ENCODE measurements at regions not wholly inside any gene's neighbourhood (a gene's known extent, or its start where the extent isn't known, plus 50 kb on each side); places are given as distances from the start of the nearest gene placed in this dataset.
"Not testable (repeated sequence)": the region's sequence is repeated elsewhere in the genome, so short reads cannot be mapped to it uniquely, and the experiment has no call there.

GRCh38 chr2:48233005-48233404 is 81.5 kb upstream of the FOXN2 start:
- Mint-ChIP-seq H3K36me3 (ENCODE audit: unreplicated experiment) (no peaks in the 10 kb centered on the region), H3K27me3 (ENCODE audit: unreplicated experiment) (no peaks in the 10 kb centered on the region), H3K4me1 (ENCODE audit: unreplicated experiment) (no peaks in the 10 kb centered on the region), H3K27ac (ENCODE audit: unreplicated experiment) (no peak overlapping the region), H3K4me3 (ENCODE audit: unreplicated experiment) (no peak overlapping the region), H3K9me3 (ENCODE audit: unreplicated experiment) (no peaks in the 10 kb centered on the region)
- no peak for TF ChIP-seq CTCF (IDR thresholded peaks at IDR 0.05)
- no peak for DNase-seq (ENCODE audit: extremely low spot score, unreplicated experiment)

GRCh38 chr2:48233824-48234223 is 80.7 kb upstream of the FOXN2 start:
- not testable (repeated sequence) for H3K36me3 Mint-ChIP-seq (ENCODE audit: unreplicated experiment); H3K27me3 Mint-ChIP-seq (ENCODE audit: unreplicated experiment); H3K9me3 Mint-ChIP-seq (ENCODE audit: unreplicated experiment); H3K4me1 Mint-ChIP-seq (ENCODE audit: unreplicated experiment); H3K4me3 Mint-ChIP-seq (ENCODE audit: unreplicated experiment); DNase-seq (ENCODE audit: extremely low spot score, unreplicated experiment); H3K27ac Mint-ChIP-seq (ENCODE audit: unreplicated experiment)

- H3K36me3 Mint-ChIP-seq (ENCODE audit: unreplicated experiment): no peaks in the 10 kb centered on the region
- no peaks in the 10 kb centered on the region for H3K4me1 Mint-ChIP-seq (ENCODE audit: unreplicated experiment)
- no peaks in the 10 kb centered on the region for H3K27me3 Mint-ChIP-seq (ENCODE audit: unreplicated experiment)
- no peak for TF ChIP-seq CTCF (IDR thresholded peaks at IDR 0.05)
- no peak for DNase-seq (ENCODE audit: extremely low spot score, unreplicated experiment)
- H3K9me3 Mint-ChIP-seq (ENCODE audit: unreplicated experiment): no peaks in the 10 kb centered on the region
- no peak overlapping the region for H3K4me3 Mint-ChIP-seq (ENCODE audit: unreplicated experiment)
- H3K27ac Mint-ChIP-seq (ENCODE audit: unreplicated experiment): no peak overlapping the region
Measured at GRCh38 chr2:48235076-48235475, 79.4 kb upstream of the FOXN2 start.

- no peaks in the 10 kb centered on the region for H3K4me1 Mint-ChIP-seq (ENCODE audit: unreplicated experiment)
- no peaks in the 10 kb centered on the region for H3K36me3 Mint-ChIP-seq (ENCODE audit: unreplicated experiment)
- no peak for TF ChIP-seq CTCF (IDR thresholded peaks at IDR 0.05)
- no peaks in the 10 kb centered on the region for H3K27me3 Mint-ChIP-seq (ENCODE audit: unreplicated experiment)
- no peak for DNase-seq (ENCODE audit: extremely low spot score, unreplicated experiment)
- H3K9me3 Mint-ChIP-seq (ENCODE audit: unreplicated experiment): no peaks in the 10 kb centered on the region
- H3K27ac Mint-ChIP-seq (ENCODE audit: unreplicated experiment): no peak overlapping the region
- no peak overlapping the region for H3K4me3 Mint-ChIP-seq (ENCODE audit: unreplicated experiment)
Measured at GRCh38 chr2:48238381-48238780, 76.1 kb upstream of the FOXN2 start.

- Mint-ChIP-seq H3K27ac (ENCODE audit: unreplicated experiment) (no peak overlapping the region), H3K36me3 (ENCODE audit: unreplicated experiment) (no peaks in the 10 kb centered on the region), H3K9me3 (ENCODE audit: unreplicated experiment) (no peaks in the 10 kb centered on the region), H3K27me3 (ENCODE audit: unreplicated experiment) (no peaks in the 10 kb centered on the region), H3K4me1 (ENCODE audit: unreplicated experiment) (no peaks in the 10 kb centered on the region), H3K4me3 (ENCODE audit: unreplicated experiment) (no peak overlapping the region)
- no peak for DNase-seq (ENCODE audit: extremely low spot score, unreplicated experiment)
- TF ChIP-seq CTCF (IDR thresholded peaks at IDR 0.05): no peak
Measured at GRCh38 chr2:48240912-48241311, 73.6 kb upstream of the FOXN2 start.

- Mint-ChIP-seq H3K9me3 (ENCODE audit: unreplicated experiment) (no peaks in the 10 kb centered on the region), H3K4me3 (ENCODE audit: unreplicated experiment) (no peak overlapping the region), H3K4me1 (ENCODE audit: unreplicated experiment) (peaks cover 21% of the 10 kb centered on the region), H3K27ac (ENCODE audit: unreplicated experiment) (no peak overlapping the region), H3K27me3 (ENCODE audit: unreplicated experiment) (no peaks in the 10 kb centered on the region), H3K36me3 (ENCODE audit: unreplicated experiment) (no peaks in the 10 kb centered on the region)
- no peak for TF ChIP-seq CTCF (IDR thresholded peaks at IDR 0.05)
- DNase-seq (ENCODE audit: extremely low spot score, unreplicated experiment): no peak
Measured at GRCh38 chr2:48247206-48247605, 67.3 kb upstream of the FOXN2 start.

Measured in osteocyte (in vitro differentiated cells).